Fibroblast of peridontal ligament (primary cell): ENCODE measurements at regions not wholly inside any gene's neighbourhood (a gene's known extent, or its start where the extent isn't known, plus 50 kb on each side); places are given as distances from the start of the nearest gene placed in this dataset.

Experiments used
- DNase-seq: peaks from one replicate; pipeline ENCODE4 v3.0.0-alpha.2; 2010; ENCODE audit errors: extremely low read depth

- DNase-seq: no peak
Observed at GRCh38 chr13:88085036-88085435, 413.9 kb downstream of the SLITRK5 start.

- DNase-seq: peak; percentile 1
Observed at GRCh38 chr13:88086577-88086976, 415.4 kb downstream of the SLITRK5 start.

- DNase-seq: no peak
Observed at GRCh38 chr13:88097541-88097940, 426.4 kb downstream of the SLITRK5 start.

- DNase-seq: no peak
Observed at GRCh38 chr13:88103824-88104223, 432.7 kb downstream of the SLITRK5 start.

- no peak for DNase-seq
Observed at GRCh38 chr13:88104576-88104975, 433.4 kb downstream of the SLITRK5 start.

- DNase-seq: no peak
Observed at GRCh38 chr13:88107570-88107969, 436.4 kb downstream of the SLITRK5 start.

- no peak for DNase-seq
Observed at GRCh38 chr13:88112526-88112925, 441.4 kb downstream of the SLITRK5 start.

GRCh38 chr13:88115976-88116375, 444.8 kb downstream of the SLITRK5 start:
- DNase-seq: no peak

- no peak for DNase-seq
Observed at GRCh38 chr13:88118952-88119351, 447.8 kb downstream of the SLITRK5 start.

- no peak for DNase-seq
Observed at GRCh38 chr13:88124142-88124541, 453.0 kb downstream of the SLITRK5 start.

- DNase-seq: no peak
Observed at GRCh38 chr13:88125055-88125454, 453.9 kb downstream of the SLITRK5 start.

GRCh38 chr13:88136098-88136790, 465.1 kb downstream of the SLITRK5 start:
- no peak for DNase-seq

GRCh38 chr13:88142653-88143052, 471.5 kb downstream of the SLITRK5 start:
- DNase-seq: no peak

- DNase-seq: no peak
Observed at GRCh38 chr13:88144580-88144979, 473.4 kb downstream of the SLITRK5 start.

- DNase-seq: no peak
Observed at GRCh38 chr13:88153353-88153752, 482.2 kb downstream of the SLITRK5 start.

GRCh38 chr13:88154001-88154400, 482.8 kb downstream of the SLITRK5 start:
- no peak for DNase-seq

- no peak for DNase-seq
Observed at GRCh38 chr13:88162076-88162702, 491.0 kb downstream of the SLITRK5 start.

GRCh38 chr13:88176231-88176630, 505.1 kb downstream of the SLITRK5 start:
- DNase-seq: no peak

GRCh38 chr13:88183440-88183839, 512.3 kb downstream of the SLITRK5 start:
- DNase-seq: no peak

GRCh38 chr13:88188986-88189385, 517.8 kb downstream of the SLITRK5 start:
- no peak for DNase-seq

- DNase-seq: no peak
Observed at GRCh38 chr13:88189728-88190127, 518.6 kb downstream of the SLITRK5 start.

GRCh38 chr13:88196106-88196505, 524.9 kb downstream of the SLITRK5 start:
- DNase-seq: no peak

GRCh38 chr13:88217372-88217771, 546.2 kb downstream of the SLITRK5 start:
- DNase-seq: no peak

GRCh38 chr13:88217883-88218282, 546.7 kb downstream of the SLITRK5 start:
- DNase-seq: no peak
